ENCODE measurements at regions not wholly inside any gene's neighbourhood (a gene's known extent, or its start where the extent isn't known, plus 50 kb on each side); places are given as distances from the start of the nearest gene placed in this dataset.

DNA sequence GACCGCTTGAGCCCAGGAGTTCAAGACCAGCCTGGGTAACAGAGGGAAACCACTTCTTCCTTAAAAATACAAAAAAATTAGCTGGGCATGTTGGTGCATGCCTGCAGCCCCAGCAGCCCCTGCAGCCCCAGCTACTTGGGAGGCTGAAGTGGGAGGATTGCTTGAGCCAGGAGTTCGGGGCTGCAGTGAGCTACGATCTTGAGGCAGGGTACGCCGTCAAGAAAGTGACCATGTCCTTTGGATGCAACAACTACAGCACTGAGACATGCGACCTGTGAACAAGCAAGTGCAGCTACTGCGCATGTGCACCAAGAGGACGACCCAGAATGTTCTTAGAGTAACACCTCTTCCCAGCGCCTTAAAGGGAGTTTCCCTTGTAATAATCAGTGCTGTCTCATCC is 66.6 kb upstream of the ZNF479 start:
- DNase-seq: no peak
- Histone ChIP-seq H3K27ac (no peak overlapping the region), H3K27me3 (replicated peaks) (no peaks in the 10 kb centered on the region), H3K4me3 (ENCODE audit: low read depth, low read length) (no peak overlapping the region), H3K36me3 (replicated peaks) (no peaks in the 10 kb centered on the region)
- no peak for TF ChIP-seq CTCF (IDR thresholded peaks at IDR 0.05; ENCODE audit: low read depth, low read length, missing control alignments)
- in situ Hi-C loops (cut with HindIII; ENCODE audit: low pct_ligation_motif_present, low sequenced_read_pairs): no loop called here

DNA sequence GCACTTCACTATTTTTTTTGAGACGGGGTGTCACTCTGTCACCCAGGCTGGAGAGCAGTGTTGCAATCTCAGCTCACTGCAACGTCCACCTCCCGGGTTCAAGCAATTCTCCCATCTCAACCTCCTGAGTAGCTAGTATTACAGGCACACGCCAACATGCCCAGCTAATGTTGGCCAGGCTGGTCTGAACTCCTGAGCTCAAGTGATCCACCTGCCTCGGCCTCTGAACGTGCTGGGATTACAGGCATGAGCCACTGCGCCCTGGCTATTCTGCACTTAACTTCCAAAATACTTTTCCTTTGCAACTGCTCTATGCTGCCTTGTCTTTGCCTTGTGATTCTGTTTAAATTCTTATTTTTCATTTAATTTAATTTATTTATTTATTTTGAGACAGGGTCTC is 67.0 kb upstream of the ZNF479 start:
- in situ Hi-C loops (cut with HindIII; ENCODE audit: low pct_ligation_motif_present, low sequenced_read_pairs): no loop called here

GRCh38 chr7:57201021-57201894 is 69.0 kb upstream of the ZNF479 start:
- no peak for DNase-seq
- in situ Hi-C loops (cut with HindIII; ENCODE audit: low pct_ligation_motif_present, low sequenced_read_pairs): no loop called here
- H3K4me3 ChIP-seq (ENCODE audit: low read depth, low read length): no peak overlapping the region
- no peaks in the 10 kb centered on the region for H3K36me3 ChIP-seq (replicated peaks)
- no peaks in the 10 kb centered on the region for H3K27me3 ChIP-seq (replicated peaks)
- no peak overlapping the region for H3K27ac ChIP-seq
- TF ChIP-seq CTCF (IDR thresholded peaks at IDR 0.05; ENCODE audit: low read depth, low read length, missing control alignments): no peak

More for the DNA sequence above, 67.0 kb upstream of the ZNF479 start:
- Histone ChIP-seq H3K27ac (no peak overlapping the region), H3K27me3 (replicated peaks) (no peaks in the 10 kb centered on the region), H3K36me3 (replicated peaks) (no peaks in the 10 kb centered on the region), H3K4me3 (ENCODE audit: low read depth, low read length) (no peak overlapping the region)
- TF ChIP-seq CTCF (IDR thresholded peaks at IDR 0.05; ENCODE audit: low read depth, low read length, missing control alignments): no peak
- no peak for DNase-seq

GRCh38 chr7:57201895-57202210 is 69.6 kb upstream of the ZNF479 start:
- Histone ChIP-seq H3K4me3 (ENCODE audit: low read depth, low read length) (no peak overlapping the region), H3K27ac (no peak overlapping the region), H3K36me3 (replicated peaks) (no peaks in the 10 kb centered on the region), H3K27me3 (replicated peaks) (no peaks in the 10 kb centered on the region)
- TF ChIP-seq CTCF (IDR thresholded peaks at IDR 0.05; ENCODE audit: low read depth, low read length, missing control alignments): no peak
- in situ Hi-C loops (cut with HindIII; ENCODE audit: low pct_ligation_motif_present, low sequenced_read_pairs): no loop called here
- no peak for DNase-seq

GRCh38 chr7:57202274-57202673 is 70.0 kb upstream of the ZNF479 start:
- H3K36me3 ChIP-seq (replicated peaks): no peaks in the 10 kb centered on the region
- TF ChIP-seq CTCF (IDR thresholded peaks at IDR 0.05; ENCODE audit: low read depth, low read length, missing control alignments): no peak
- DNase-seq: no peak
- no peaks in the 10 kb centered on the region for H3K27me3 ChIP-seq (replicated peaks)
- no peak overlapping the region for H3K4me3 ChIP-seq (ENCODE audit: low read depth, low read length)
- H3K27ac ChIP-seq: no peak overlapping the region
- in situ Hi-C loops (cut with HindIII; ENCODE audit: low pct_ligation_motif_present, low sequenced_read_pairs): no loop called here
